ENCODE measurements at regions not wholly inside any gene's neighbourhood (a gene's known extent, or its start where the extent isn't known, plus 50 kb on each side); places are given as distances from the start of the nearest gene placed in this dataset.
A peak's percentile ranks its signal among the peaks of the same experiment; 100 is the strongest.

- H3K36me3 ChIP-seq (replicated peaks; ENCODE audit: low read depth, low read length): no peaks in the 10 kb centered on the region
- H3K4me1 ChIP-seq (ENCODE audit: low read length): peaks cover 19% of the 10 kb centered on the region
- no peak overlapping the region for H3K27ac ChIP-seq (ENCODE audit: low read length)
- no peak overlapping the region for H2AFZ ChIP-seq (ENCODE audit: low read depth, low read length)
- no peak overlapping the region for H3K4me2 ChIP-seq (ENCODE audit: low read length)
- TF ChIP-seq EZH2phosphoT487 (IDR thresholded peaks at IDR 0.05; ENCODE audit: low read depth) (no peak), CTCF (IDR thresholded peaks at IDR 0.05; ENCODE audit: low read depth, low read length) (peak; percentile 70)
- H3K27me3 ChIP-seq (ENCODE audit: low read depth, low read length): no peaks in the 10 kb centered on the region
- H3K79me2 ChIP-seq (ENCODE audit: low read length): no peaks in the 10 kb centered on the region
- H3K9me3 ChIP-seq (ENCODE audit: insufficient read depth, low read length): no peaks in the 10 kb centered on the region
- H4K20me1 ChIP-seq (ENCODE audit: insufficient read depth, low read length): no peaks in the 10 kb centered on the region
- no peak overlapping the region for H3K4me3 ChIP-seq (ENCODE audit: low read length)
- no peak overlapping the region for H3K9ac ChIP-seq (ENCODE audit: low read length)
Measured at GRCh38 chrX:121579016-121579760, 531.8 kb downstream of the GLUD2 start.

- no peak overlapping the region for H2AFZ ChIP-seq (ENCODE audit: low read depth, low read length)
- TF ChIP-seq EZH2phosphoT487 (IDR thresholded peaks at IDR 0.05; ENCODE audit: low read depth): no peak
- TF ChIP-seq CTCF (IDR thresholded peaks at IDR 0.05; ENCODE audit: low read depth, low read length): peak; percentile 16
- no peaks in the 10 kb centered on the region for H3K9me3 ChIP-seq (ENCODE audit: insufficient read depth, low read length)
- H3K9ac ChIP-seq (ENCODE audit: low read length): no peak overlapping the region
- no peaks in the 10 kb centered on the region for H3K79me2 ChIP-seq (ENCODE audit: low read length)
- H4K20me1 ChIP-seq (ENCODE audit: insufficient read depth, low read length): no peaks in the 10 kb centered on the region
- H3K27ac ChIP-seq (ENCODE audit: low read length): no peak overlapping the region
- H3K4me1 ChIP-seq (ENCODE audit: low read length): peaks cover 19% of the 10 kb centered on the region
- H3K36me3 ChIP-seq (replicated peaks; ENCODE audit: low read depth, low read length): no peaks in the 10 kb centered on the region
- no peaks in the 10 kb centered on the region for H3K27me3 ChIP-seq (ENCODE audit: low read depth, low read length)
- no peak overlapping the region for H3K4me3 ChIP-seq (ENCODE audit: low read length)
- H3K4me2 ChIP-seq (ENCODE audit: low read length): no peak overlapping the region
Measured at GRCh38 chrX:121581885-121582284, 534.5 kb downstream of the GLUD2 start.

- H3K9ac ChIP-seq (ENCODE audit: low read length): no peak overlapping the region
- no peak overlapping the region for H3K4me3 ChIP-seq (ENCODE audit: low read length)
- H4K20me1 ChIP-seq (ENCODE audit: insufficient read depth, low read length): no peaks in the 10 kb centered on the region
- H3K36me3 ChIP-seq (replicated peaks; ENCODE audit: low read depth, low read length): no peaks in the 10 kb centered on the region
- no peaks in the 10 kb centered on the region for H3K9me3 ChIP-seq (ENCODE audit: insufficient read depth, low read length)
- H3K4me2 ChIP-seq (ENCODE audit: low read length): no peak overlapping the region
- no peaks in the 10 kb centered on the region for H3K27me3 ChIP-seq (ENCODE audit: low read depth, low read length)
- H3K79me2 ChIP-seq (ENCODE audit: low read length): no peaks in the 10 kb centered on the region
- H2AFZ ChIP-seq (ENCODE audit: low read depth, low read length): no peak overlapping the region
- no peak overlapping the region for H3K27ac ChIP-seq (ENCODE audit: low read length)
- no peak for TF ChIP-seq EZH2phosphoT487 (IDR thresholded peaks at IDR 0.05; ENCODE audit: low read depth)
- TF ChIP-seq CTCF (IDR thresholded peaks at IDR 0.05; ENCODE audit: low read depth, low read length): no peak
- no peaks in the 10 kb centered on the region for H3K4me1 ChIP-seq (ENCODE audit: low read length)
Measured at GRCh38 chrX:121585626-121586025, 538.2 kb downstream of the GLUD2 start.

- no peak for TF ChIP-seq CTCF (IDR thresholded peaks at IDR 0.05; ENCODE audit: low read depth, low read length)
- TF ChIP-seq EZH2phosphoT487 (IDR thresholded peaks at IDR 0.05; ENCODE audit: low read depth): no peak
- no peak overlapping the region for H3K9ac ChIP-seq (ENCODE audit: low read length)
- H2AFZ ChIP-seq (ENCODE audit: low read depth, low read length): no peak overlapping the region
- no peaks in the 10 kb centered on the region for H3K4me1 ChIP-seq (ENCODE audit: low read length)
- H3K27me3 ChIP-seq (ENCODE audit: low read depth, low read length): no peaks in the 10 kb centered on the region
- H3K4me2 ChIP-seq (ENCODE audit: low read length): no peak overlapping the region
- H3K27ac ChIP-seq (ENCODE audit: low read length): no peak overlapping the region
- no peak overlapping the region for H3K4me3 ChIP-seq (ENCODE audit: low read length)
- H3K36me3 ChIP-seq (replicated peaks; ENCODE audit: low read depth, low read length): no peaks in the 10 kb centered on the region
- H3K9me3 ChIP-seq (ENCODE audit: insufficient read depth, low read length): no peaks in the 10 kb centered on the region
- H3K79me2 ChIP-seq (ENCODE audit: low read length): no peaks in the 10 kb centered on the region
- no peaks in the 10 kb centered on the region for H4K20me1 ChIP-seq (ENCODE audit: insufficient read depth, low read length)
Measured at GRCh38 chrX:121592884-121593283, 545.5 kb downstream of the GLUD2 start.
